H1 (cell line): ENCODE measurements at regions not wholly inside any gene's neighbourhood (a gene's known extent, or its start where the extent isn't known, plus 50 kb on each side); places are given as distances from the start of the nearest gene placed in this dataset.

Experiments used
- CTCF ChIA-PET: fragments of 300-600 bp; sonication (Branson Sonifier 250); formaldehyde crosslinking; loops from one replicate; lab custom pipeline; 2021; ENCODE audit not compliant: partially characterized antibody; lab: Charles Lee
- POLR2A ChIA-PET: fragments of 300-600 bp; sonication (Branson Sonifier 250); formaldehyde crosslinking; loops from one replicate; lab custom pipeline; 2021; ENCODE audit warnings: inconsistent platforms; ENCODE audit not compliant: partially characterized antibody; lab: Charles Lee
- DNase-seq, 2 experiments: peaks; one replicate each; pipeline versions ENCODE4 v3.0.0 to v3.0.0-alpha.2; 2010 to 2022; ENCODE audit warnings: low spot score in 2 of 2, low read depth in 1 of 2, mixed read lengths in 1 of 2
- FAIRE-seq: peaks from 2 replicates; lab custom pipeline; 2011; peaks lifted over from hg19 to GRCh38; lab: Jason Lieb, UNC
- H2AFZ ChIP-seq: 2 replicates; pipeline ENCODE4 v1.8.1; 2012; ENCODE audit warnings: low read length, inconsistent platforms
- H2AK5ac ChIP-seq: 2 replicates; pipeline ENCODE4 v1.6.1; 2013; ENCODE audit warnings: low read depth, low read length
- H2BK120ac ChIP-seq: replicated peaks from 2 replicates; pipeline ENCODE3; 2013; ENCODE audit warnings: low read depth, low read length, inconsistent platforms
- H2BK12ac ChIP-seq: 2 replicates; pipeline ENCODE4 v1.6.1; 2013; ENCODE audit warnings: low read depth, low read length
- H2BK15ac ChIP-seq: 2 replicates; pipeline ENCODE4 v1.6.1; 2013; ENCODE audit warnings: low read length
- H2BK20ac ChIP-seq: 2 replicates; pipeline ENCODE4 v1.6.1; 2013; ENCODE audit warnings: low read length
- H2BK5ac ChIP-seq: 2 replicates; pipeline ENCODE4 v1.6.1; 2013; ENCODE audit warnings: low read depth, low read length
- H3K14ac ChIP-seq: 2 replicates; pipeline ENCODE4 v1.6.1; 2013; ENCODE audit warnings: inconsistent platforms; ENCODE audit not compliant: insufficient read length
- H3K18ac ChIP-seq: 2 replicates; pipeline ENCODE4 v1.6.1; 2013; ENCODE audit warnings: low read length; ENCODE audit errors: extremely low read depth
- H3K23ac ChIP-seq: 2 replicates; pipeline ENCODE4 v1.6.1; 2013; ENCODE audit warnings: inconsistent platforms; ENCODE audit not compliant: insufficient read length
- H3K23me2 ChIP-seq: 2 replicates; pipeline ENCODE4 v1.6.1; 2013; ENCODE audit warnings: low read depth, low read length
- H3K27ac ChIP-seq: 2 replicates; pipeline ENCODE4 v1.6.1; 2011; ENCODE audit warnings: low read depth, low read length, inconsistent platforms
- H3K27me3 ChIP-seq, 4 experiments: replicated peaks in 1 of 4; 1 replicate in 1 of 4; 2 replicates in 3 of 4; pipeline versions ENCODE4 v1.6.1 to v1.8.1; 2011 to 2013; ENCODE audit warnings: low read length in 3 of 4, mild to moderate bottlenecking in 3 of 4, inconsistent platforms in 2 of 4, mixed read lengths in 2 of 4, moderate library complexity in 1 of 4; ENCODE audit not compliant: control insufficient read depth in 3 of 4, insufficient read depth in 3 of 4; ENCODE audit errors: extremely low read depth in 1 of 4
- H3K36me3 ChIP-seq, 4 experiments: 2 replicates each; pipeline versions ENCODE4 v1.6.1 to v1.8.1; 2011 to 2013; ENCODE audit warnings: mild to moderate bottlenecking in 4 of 4, low read length in 3 of 4, moderate library complexity in 2 of 4, control low read depth in 1 of 4, inconsistent platforms in 1 of 4; ENCODE audit not compliant: insufficient read depth in 4 of 4, control insufficient read depth in 2 of 4
- H3K4ac ChIP-seq: replicated peaks from 2 replicates; pipeline ENCODE3; 2013; ENCODE audit warnings: low read length, low read depth, mixed read lengths, inconsistent platforms; ENCODE audit not compliant: insufficient read length
- H3K4me1 ChIP-seq, 4 experiments: replicated peaks in 1 of 4; 1 replicate in 1 of 4; 2 replicates in 3 of 4; pipeline versions ENCODE4 v1.6.1 to v1.8.1; 2011 to 2013; ENCODE audit warnings: low read length in 3 of 4, inconsistent platforms in 2 of 4, mixed read lengths in 1 of 4; ENCODE audit not compliant: insufficient read depth in 4 of 4, control insufficient read depth in 3 of 4
- H3K4me2 ChIP-seq, 2 experiments: 2 replicates each; pipeline versions ENCODE4 v1.6.1 to v1.8.1; 2011 to 2013; ENCODE audit warnings: low read depth in 2 of 2, low read length in 2 of 2, control low read depth in 1 of 2, inconsistent platforms in 1 of 2, mild to moderate bottlenecking in 1 of 2; ENCODE audit not compliant: insufficient read depth in 1 of 2
- H3K4me3 ChIP-seq, 4 experiments: fragments of 200-600, 300-600 bp in 1 of 4; sonication (generic), shearing (Covaris generic), sonication (Bioruptor Twin) in 1 of 4; 2 replicates each; pipeline versions ENCODE4 v1.5.1 to v1.8.1; 2011 to 2016; ENCODE audit warnings: low read length in 4 of 4, low read depth in 3 of 4, control low read depth in 2 of 4, inconsistent platforms in 2 of 4, mild to moderate bottlenecking in 2 of 4, mixed read lengths in 1 of 4, moderate library complexity in 1 of 4; ENCODE audit not compliant: insufficient read depth in 2 of 4; ENCODE audit errors: extremely low read depth in 1 of 4
- H3K56ac ChIP-seq: replicated peaks from 2 replicates; pipeline ENCODE3; 2013; ENCODE audit warnings: low read depth, mild to moderate bottlenecking, mixed read lengths, low read length, inconsistent platforms; ENCODE audit not compliant: insufficient read length
- H3K79me1 ChIP-seq: 2 replicates; pipeline ENCODE4 v1.6.1; 2013; ENCODE audit warnings: low read depth, low read length, control low read depth
- H3K79me2 ChIP-seq, 2 experiments: 2 replicates each; pipeline versions ENCODE4 v1.6.1 to v1.8.1; 2012 to 2013; ENCODE audit warnings: low read length in 2 of 2, mild to moderate bottlenecking in 2 of 2, inconsistent platforms in 1 of 2; ENCODE audit not compliant: insufficient read depth in 2 of 2, control insufficient read depth in 1 of 2
- H3K9ac ChIP-seq, 4 experiments: replicated peaks in 1 of 4; 1 replicate in 1 of 4; 2 replicates in 3 of 4; pipeline versions ENCODE4 v1.6.1 to v1.8.1; 2011 to 2013; ENCODE audit warnings: low read depth in 3 of 4, low read length in 3 of 4, control low read depth in 2 of 4, mild to moderate bottlenecking in 2 of 4, moderate library complexity in 2 of 4, inconsistent platforms in 1 of 4; ENCODE audit errors: extremely low read depth in 1 of 4
- H3K9me3 ChIP-seq, 2 experiments: 2 replicates each; pipeline versions ENCODE4 v1.6.1 to v1.8.1; 2012 to 2013; ENCODE audit warnings: mild to moderate bottlenecking in 2 of 2, moderate library complexity in 2 of 2, control low read depth in 1 of 2, inconsistent platforms in 1 of 2, low read depth in 1 of 2, low read length in 1 of 2, mixed read lengths in 1 of 2; ENCODE audit not compliant: insufficient read depth in 2 of 2
- H4K20me1 ChIP-seq, 2 experiments: replicated peaks in 1 of 2; 2 replicates each; pipeline versions ENCODE3 to v1.8.1; 2011 to 2013; ENCODE audit warnings: inconsistent platforms in 2 of 2, low read length in 2 of 2, mild to moderate bottlenecking in 1 of 2; ENCODE audit not compliant: insufficient read depth in 2 of 2, control insufficient read depth in 1 of 2
- H4K5ac ChIP-seq: 2 replicates; pipeline ENCODE4 v1.6.1; 2013; ENCODE audit warnings: low read length, low read depth, mixed read lengths, inconsistent platforms; ENCODE audit not compliant: insufficient read length
- H4K8ac ChIP-seq: 2 replicates; pipeline ENCODE4 v1.8.0; 2013; ENCODE audit warnings: mild to moderate bottlenecking, moderate library complexity, low read length, inconsistent platforms; ENCODE audit not compliant: insufficient read depth; ENCODE audit errors: extremely low read depth
- H4K91ac ChIP-seq: replicated peaks from 2 replicates; pipeline ENCODE3; 2013; ENCODE audit warnings: low read length, mixed read lengths, inconsistent platforms; ENCODE audit not compliant: insufficient read length
- BRCA1 ChIP-seq: IDR thresholded peaks from 2 replicates; pipeline ENCODE4 v1.6.1; 2012; ENCODE audit warnings: low read depth, low read length, improper control_type of control experiment
- GTF2F1 ChIP-seq: IDR thresholded peaks from 2 replicates; pipeline ENCODE4 v1.6.1; 2012; ENCODE audit warnings: low read depth, low read length, improper control_type of control experiment, borderline replicate concordance
- HDAC2 ChIP-seq, 2 experiments: fragments of 300-600 bp in 1 of 2; sonication (generic) in 1 of 2; IDR thresholded peaks; 2 replicates each; pipeline ENCODE4 v1.6.1; 2011 to 2012; ENCODE audit warnings: low read depth in 2 of 2, low read length in 2 of 2, mild to moderate bottlenecking in 2 of 2, moderate library complexity in 2 of 2, borderline replicate concordance in 1 of 2, inconsistent platforms in 1 of 2
- JUN ChIP-seq: IDR thresholded peaks from 2 replicates; pipeline ENCODE4 v1.6.1; 2011; ENCODE audit warnings: low read depth, mild to moderate bottlenecking, improper control_type of control experiment, low read length
- NANOG ChIP-seq: IDR thresholded peaks from 2 replicates; pipeline ENCODE4 v1.6.1; 2011; ENCODE audit warnings: low read length, low read depth, mild to moderate bottlenecking, inconsistent platforms; ENCODE audit not compliant: insufficient read depth, poor library complexity, severe bottlenecking
- POLR2AphosphoS5 ChIP-seq: IDR thresholded peaks from 2 replicates; pipeline ENCODE4 v1.6.1; 2011; ENCODE audit warnings: low read depth, low read length
- SIN3A ChIP-seq, 2 experiments: IDR thresholded peaks in 1 of 2; conservative IDR thresholded peaks in 1 of 2; 2 replicates each; pipeline ENCODE4 v1.6.1; 2011 to 2012; ENCODE audit warnings: low read length in 2 of 2, improper control_type of control experiment in 1 of 2, low read depth in 1 of 2, mild to moderate bottlenecking in 1 of 2
- SIX5 ChIP-seq: IDR thresholded peaks from 2 replicates; pipeline ENCODE4 v1.6.1; 2011; ENCODE audit warnings: mild to moderate bottlenecking, low read depth, low read length
- SRF ChIP-seq: IDR thresholded peaks from 2 replicates; pipeline ENCODE4 v1.6.1; 2011; ENCODE audit warnings: mild to moderate bottlenecking, low read depth, low read length, moderate library complexity
- TCF12 ChIP-seq: IDR thresholded peaks from 2 replicates; pipeline ENCODE4 v1.6.1; 2011; ENCODE audit warnings: low read depth, mild to moderate bottlenecking, low read length
- ZNF274 ChIP-seq: IDR thresholded peaks from 2 replicates; pipeline ENCODE4 v1.7.0; 2012; ENCODE audit warnings: low read length, borderline replicate concordance; ENCODE audit errors: extremely low read depth
- WGBS, 2 experiments: shearing (Covaris generic) in 1 of 2; methylation state at CpG; one replicate each; pipeline versions ENCODE4 v1.1.6 to v1.1.7; 2013 to 2015; ENCODE audit warnings: low lambda C conversion rate in 2 of 2, mixed read lengths in 2 of 2, inconsistent platforms in 1 of 2, low coverage in 1 of 2, missing lambda C conversion rate in 1 of 2; ENCODE audit not compliant: insufficient replicate concordance in 2 of 2, insufficient coverage in 1 of 2, insufficient read length in 1 of 2; ENCODE audit errors: extremely low coverage in 1 of 2, missing lambda C conversion rate in 1 of 2; 5-methylcytosine and 5-hydroxymethylcytosine counted together
- TF ChIP-seq, protein P1 (sequence below): IDR thresholded peaks from 2 replicates; pipeline ENCODE4 v1.6.1; 2011; ENCODE audit warnings: low read length, improper control_type of control experiment

DNA sequence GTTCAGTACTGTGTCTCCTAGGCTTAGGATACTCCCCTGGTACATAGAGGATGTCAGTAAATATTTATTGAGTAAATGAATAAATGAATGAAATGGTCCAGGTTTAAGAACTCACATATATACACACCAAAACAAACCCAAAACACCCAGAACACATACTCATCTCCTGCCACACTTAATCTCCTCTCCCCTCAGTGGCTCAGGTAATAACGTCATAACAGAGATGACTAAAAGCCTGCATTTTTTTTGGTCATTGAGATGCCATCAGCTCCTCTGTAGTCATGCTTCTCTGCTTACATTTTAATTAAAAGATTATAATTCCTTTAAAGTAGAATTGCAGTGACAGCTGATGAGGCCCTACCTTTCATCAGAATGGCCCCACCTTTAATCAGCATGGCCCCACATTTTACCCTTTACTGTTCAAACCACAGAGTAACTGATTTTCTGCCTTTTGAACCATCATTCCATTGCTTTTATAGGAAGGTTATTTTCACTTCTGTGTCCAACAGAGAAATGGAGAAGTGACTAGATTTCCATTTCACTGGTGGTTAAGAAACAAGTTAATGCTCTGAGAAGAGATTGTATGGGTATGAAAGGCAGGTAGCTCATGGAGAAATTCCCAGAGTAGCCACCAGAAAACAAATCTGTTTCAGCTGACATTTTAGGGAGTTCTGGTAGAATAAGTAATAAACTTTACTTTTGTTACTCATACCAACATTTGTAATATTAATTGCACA lies 193.4 kb upstream of the ATP2B1 start:
- Histone ChIP-seq H3K36me3 (no peaks in the 10 kb centered on the region), H3K18ac (no peak overlapping the region), H3K27me3 (no peaks in the 10 kb centered on the region), H3K14ac (no peak overlapping the region), H3K23ac (no peak overlapping the region), H3K4me3 (no peak overlapping the region), H2BK20ac (no peak overlapping the region), H3K27ac (no peak overlapping the region), H4K8ac (no peak overlapping the region), H3K4me1 (peaks cover 0 to 3% (median 0%) of the 10 kb centered on the region in 4 experiments; a peak in 1 of 7 replicates), H2BK12ac (no peak overlapping the region), H3K79me2 (no peaks in the 10 kb centered on the region), H3K4ac (no peak overlapping the region), H2AK5ac (no peak overlapping the region), H3K23me2 (no peaks in the 10 kb centered on the region), H2AFZ (no peak overlapping the region), H3K79me1 (no peaks in the 10 kb centered on the region), H3K9ac (no peak overlapping the region), H2BK5ac (no peak overlapping the region), H4K20me1 (no peaks in the 10 kb centered on the region), H3K56ac (no peak overlapping the region), H4K5ac (no peak overlapping the region), H2BK15ac (no peak overlapping the region), H3K4me2 (no peak overlapping the region), H2BK120ac (no peak overlapping the region), H3K9me3 (no peaks in the 10 kb centered on the region), H4K91ac (no peak overlapping the region)
- POLR2A ChIA-PET, result no interaction called here
- 0% methylated on average over 1 of the region's 1 CpG; no CpG with 5 or more reads in 1 of the 2 experiments for WGBS, 2 experiments
- no peak for DNase-seq
- FAIRE-seq, result no peak
- CTCF ChIA-PET, result no interaction called here
- TF ChIP-seq HDAC2 (IDR thresholded peaks at IDR 0.05; ENCODE audit: borderline replicate concordance in 1 of 2, low read depth in 2 of 2, low read length in 2 of 2) (no peak), SIX5 (no peak), POLR2AphosphoS5 (no peak), BRCA1 (no peak), TCF12 (no peak), SRF (no peak), SIN3A (conservative IDR thresholded peaks at IDR 0.05 in 1 of 2, IDR thresholded peaks at IDR 0.05 in 1 of 2; ENCODE audit: low read depth in 1 of 2, low read length in 2 of 2) (no peak), GTF2F1 (no peak), ZNF274 (no peak), JUN (no peak), NANOG (no peak)
- TF ChIP-seq, protein P1, sequence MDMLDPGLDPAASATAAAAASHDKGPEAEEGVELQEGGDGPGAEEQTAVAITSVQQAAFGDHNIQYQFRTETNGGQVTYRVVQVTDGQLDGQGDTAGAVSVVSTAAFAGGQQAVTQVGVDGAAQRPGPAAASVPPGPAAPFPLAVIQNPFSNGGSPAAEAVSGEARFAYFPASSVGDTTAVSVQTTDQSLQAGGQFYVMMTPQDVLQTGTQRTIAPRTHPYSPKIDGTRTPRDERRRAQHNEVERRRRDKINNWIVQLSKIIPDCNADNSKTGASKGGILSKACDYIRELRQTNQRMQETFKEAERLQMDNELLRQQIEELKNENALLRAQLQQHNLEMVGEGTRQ, result no peak
